ENCODE measurements at regions not wholly inside any gene's neighbourhood (a gene's known extent, or its start where the extent isn't known, plus 50 kb on each side); places are given as distances from the start of the nearest gene placed in this dataset.

DNA sequence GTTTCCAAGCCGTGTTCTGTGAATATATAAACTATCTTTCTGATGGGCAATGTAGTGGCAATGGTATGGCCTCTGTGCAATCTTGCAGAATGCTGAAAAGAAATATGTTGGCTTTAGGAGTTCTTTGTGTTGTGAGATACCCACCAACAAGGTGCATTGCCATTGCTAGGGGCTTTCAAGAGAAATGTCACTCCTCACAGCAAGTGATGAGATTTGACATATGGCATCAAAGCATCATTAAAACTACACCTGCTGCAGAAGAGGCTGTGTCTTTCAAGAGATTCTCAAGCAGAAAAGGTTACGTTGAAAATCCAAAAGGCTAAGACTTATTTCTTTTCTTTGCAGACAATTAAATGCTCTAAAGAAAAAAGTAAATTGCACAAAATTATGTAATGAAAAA lies 1110.8 kb downstream of the CBLN2 start:
- DNase-seq (ENCODE audit: low spot score) (no peak), FAIRE-seq (no peak), ATAC-seq (no peak)
- CTCF ChIA-PET (ENCODE audit: low intra/inter-chr PET ratio, low total read pairs): no interaction called here
- 2% methylated on average over 2 of the region's 2 CpGs for WGBS (ENCODE audit: low lambda C conversion rate)
- Histone ChIP-seq H3K9ac (ENCODE audit: insufficient read depth, low read depth, low read length) (no peak overlapping the region), H3K79me2 (ENCODE audit: insufficient read depth, low read length) (no peaks in the 10 kb centered on the region), H3K36me3 (replicated peaks in 1 of 2; ENCODE audit: control insufficient read depth in 1 of 2, insufficient read depth in 2 of 2, low read length in 2 of 2) (no peaks in the 10 kb centered on the region), H3K4me3 (replicated peaks in 1 of 3; ENCODE audit: insufficient read depth in 1 of 3, low read depth in 2 of 3, low read length in 3 of 3) (no peak overlapping the region), H3K27me3 (ENCODE audit: control insufficient read depth in 1 of 2, insufficient read depth in 2 of 2, low read length in 2 of 2) (no peaks in the 10 kb centered on the region), H3K4me2 (ENCODE audit: low read depth, low read length) (no peak overlapping the region), H3K4me1 (ENCODE audit: insufficient read depth, low read length) (no peaks in the 10 kb centered on the region), H4K20me1 (ENCODE audit: insufficient read depth, low read length) (no peaks in the 10 kb centered on the region), H3K9me3 (ENCODE audit: low read length) (no peaks in the 10 kb centered on the region), H3K27ac (ENCODE audit: extremely low read length, insufficient read depth, low read length) (no peak overlapping the region), H2AFZ (ENCODE audit: low read length) (no peak overlapping the region)
- intact Hi-C loops (cut with micrococcal nuclease; ENCODE audit: unreplicated experiment): no loop called here
- in situ Hi-C loops (cut with HindIII; ENCODE audit: extremely low pct_ligation_motif_present, low pct_unique_long_range_greater_than_20kb): no loop called here
- BruUV-seq (replicated peaks): no TSS peak
- POLR2A ChIA-PET: no interaction called here
- no peak for TF ChIP-seq ZNF615 (CRISPR knock-in tag; IDR thresholded peaks at IDR 0.05; ENCODE audit: borderline replicate concordance)
- no peak for TF ChIP-seq MATR3 (CRISPR knock-in tag; IDR thresholded peaks at IDR 0.05)
- TF ChIP-seq ZNF263 (CRISPR knock-in tag; IDR thresholded peaks at IDR 0.05): no peak
- TF ChIP-seq ZFP37 (CRISPR knock-in tag; IDR thresholded peaks at IDR 0.05; ENCODE audit: borderline replicate concordance): no peak

DNA sequence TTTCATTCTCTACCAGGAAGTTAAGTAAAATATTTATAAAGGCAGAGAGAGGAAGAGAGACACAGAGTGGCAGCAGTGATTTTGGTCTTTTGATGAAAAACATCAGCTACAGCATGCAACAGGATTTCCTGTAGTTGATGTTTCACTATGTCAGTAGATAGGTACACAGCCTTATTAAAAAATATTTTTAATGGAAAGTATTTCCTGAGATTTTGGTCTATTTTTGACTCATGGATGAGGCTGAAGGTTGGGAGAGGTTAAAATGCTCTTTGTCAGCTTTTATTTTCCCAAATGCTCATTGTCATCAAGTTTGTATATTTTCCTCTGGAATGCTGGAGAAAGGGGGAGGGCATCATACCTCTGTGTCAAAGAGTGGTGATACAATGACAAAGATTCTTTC lies 1112.5 kb downstream of the CBLN2 start:
- ATAC-seq: no peak
- ChIA-PET CTCF (ENCODE audit: low intra/inter-chr PET ratio, low total read pairs) (no interaction called here), POLR2A (no interaction called here)
- no TSS peak for BruUV-seq (replicated peaks)
- H3K4me1 ChIP-seq (ENCODE audit: insufficient read depth, low read length): no peaks in the 10 kb centered on the region
- in situ Hi-C loops (cut with HindIII; ENCODE audit: extremely low pct_ligation_motif_present, low pct_unique_long_range_greater_than_20kb): no loop called here
- no peaks in the 10 kb centered on the region for H3K36me3 ChIP-seq (replicated peaks in 1 of 2; ENCODE audit: control insufficient read depth in 1 of 2, insufficient read depth in 2 of 2, low read length in 2 of 2)
- intact Hi-C loops (cut with micrococcal nuclease; ENCODE audit: unreplicated experiment): no loop called here
- no peaks in the 10 kb centered on the region for H4K20me1 ChIP-seq (ENCODE audit: insufficient read depth, low read length)
- FAIRE-seq: no peak
- H3K9me3 ChIP-seq (ENCODE audit: low read length): no peaks in the 10 kb centered on the region
- H3K27ac ChIP-seq (ENCODE audit: extremely low read length, insufficient read depth, low read length): no peak overlapping the region
- H3K4me3 ChIP-seq (replicated peaks in 1 of 3; ENCODE audit: insufficient read depth in 1 of 3, low read depth in 2 of 3, low read length in 3 of 3): no peak overlapping the region
- no peak overlapping the region for H2AFZ ChIP-seq (ENCODE audit: low read length)
- peak in 1 of 2 experiments; percentile 14; a peak in 1 of 4 replicates for TF ChIP-seq MAFK (conservative IDR thresholded peaks at IDR 0.05 in 1 of 2, IDR thresholded peaks at IDR 0.05 in 1 of 2; ENCODE audit: low read length in 2 of 2)
- TF ChIP-seq ZNF549 (CRISPR knock-in tag; IDR thresholded peaks at IDR 0.05): no peak
- no peak for TF ChIP-seq ZSCAN30 (CRISPR knock-in tag; IDR thresholded peaks at IDR 0.05)
- H3K27me3 ChIP-seq (ENCODE audit: control insufficient read depth in 1 of 2, insufficient read depth in 2 of 2, low read length in 2 of 2): no peaks in the 10 kb centered on the region
- H3K9ac ChIP-seq (ENCODE audit: insufficient read depth, low read depth, low read length): no peak overlapping the region
- no peak for DNase-seq (ENCODE audit: low spot score)
- H3K79me2 ChIP-seq (ENCODE audit: insufficient read depth, low read length): no peaks in the 10 kb centered on the region
- H3K4me2 ChIP-seq (ENCODE audit: low read depth, low read length): no peak overlapping the region

Data from HepG2 (cell line).